BLaER1 (cell line): ENCODE measurements at regions not wholly inside any gene's neighbourhood (a gene's known extent, or its start where the extent isn't known, plus 50 kb on each side); places are given as distances from the start of the nearest gene placed in this dataset.

ENCODE experiments used
- H3K27ac ChIP-seq: shearing (Covaris generic); formaldehyde crosslinking; 2 replicates; pipeline ENCODE4 v1.8.1; 2022
- H3K27me3 ChIP-seq: shearing (Covaris generic); formaldehyde crosslinking; 2 replicates; pipeline ENCODE4 v1.8.1; 2022
- H3K36me3 ChIP-seq: shearing (Covaris generic); formaldehyde crosslinking; 2 replicates; pipeline ENCODE4 v1.8.1; 2022
- H3K4me1 ChIP-seq: shearing (Covaris generic); formaldehyde crosslinking; 2 replicates; pipeline ENCODE4 v1.8.1; 2022
- H3K4me2 ChIP-seq: shearing (Covaris generic); formaldehyde crosslinking; 2 replicates; pipeline ENCODE4 v1.8.1; 2022
- H3K4me3 ChIP-seq: shearing (Covaris generic); formaldehyde crosslinking; 2 replicates; pipeline ENCODE4 v1.8.1; 2022
- H3K9ac ChIP-seq: shearing (Covaris generic); formaldehyde crosslinking; 2 replicates; pipeline ENCODE4 v1.8.1; 2022
- H3K9me3 ChIP-seq: shearing (Covaris generic); formaldehyde crosslinking; 2 replicates; pipeline ENCODE4 v1.8.1; 2022
- H4K20me1 ChIP-seq: shearing (Covaris generic); formaldehyde crosslinking; 2 replicates; pipeline ENCODE4 v1.8.1; 2022
- Cebpa-rat ChIP-seq: shearing (Covaris generic); IDR thresholded peaks from 2 replicates; pipeline ENCODE4 v1.8.1; 2022

- Histone ChIP-seq H4K20me1 (no peaks in the 10 kb centered on the region), H3K36me3 (no peaks in the 10 kb centered on the region), H3K4me2 (no peak overlapping the region), H3K9me3 (no peaks in the 10 kb centered on the region), H3K4me3 (no peak overlapping the region), H3K27ac (no peak overlapping the region), H3K4me1 (no peaks in the 10 kb centered on the region), H3K27me3 (no peaks in the 10 kb centered on the region), H3K9ac (no peak overlapping the region)
- TF ChIP-seq Cebpa-rat: no peak
These were observed 365.1 kb upstream of the NOCT start for GRCh38 chr4:138650495-138650894.

- no peak overlapping the region for H3K9ac ChIP-seq
- no peaks in the 10 kb centered on the region for H3K27me3 ChIP-seq
- H3K27ac ChIP-seq: no peak overlapping the region
- H3K4me2 ChIP-seq: no peak overlapping the region
- no peaks in the 10 kb centered on the region for H4K20me1 ChIP-seq
- no peaks in the 10 kb centered on the region for H3K9me3 ChIP-seq
- no peaks in the 10 kb centered on the region for H3K36me3 ChIP-seq
- no peaks in the 10 kb centered on the region for H3K4me1 ChIP-seq
- TF ChIP-seq Cebpa-rat: no peak
- H3K4me3 ChIP-seq: no peak overlapping the region
These were observed 368.1 kb upstream of the NOCT start for GRCh38 chr4:138647433-138647832.

DNA sequence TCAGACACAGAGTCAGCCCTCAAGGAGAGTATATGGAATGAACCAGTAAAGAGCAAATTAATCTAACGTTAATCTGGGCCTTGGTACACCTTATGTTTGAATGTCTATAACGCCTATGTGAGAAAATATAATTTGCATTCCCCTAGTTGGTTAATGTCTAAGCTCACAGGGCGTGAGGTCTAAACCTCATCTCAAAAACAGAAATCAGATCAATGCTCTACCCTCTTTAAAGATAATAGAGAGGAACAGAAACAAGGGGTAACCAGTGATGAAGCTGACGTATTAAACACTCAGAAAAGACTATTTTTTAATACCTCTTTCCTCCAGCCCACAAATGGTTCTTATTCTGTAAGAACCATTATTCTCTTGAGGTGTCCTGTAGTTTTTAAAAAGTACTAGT lies 369.2 kb upstream of the NOCT start:
- Histone ChIP-seq H4K20me1 (no peaks in the 10 kb centered on the region), H3K9me3 (no peaks in the 10 kb centered on the region), H3K27ac (no peak overlapping the region), H3K27me3 (no peaks in the 10 kb centered on the region), H3K36me3 (no peaks in the 10 kb centered on the region), H3K4me3 (no peak overlapping the region), H3K9ac (no peak overlapping the region), H3K4me2 (no peak overlapping the region), H3K4me1 (no peaks in the 10 kb centered on the region)
- TF ChIP-seq Cebpa-rat: no peak

DNA sequence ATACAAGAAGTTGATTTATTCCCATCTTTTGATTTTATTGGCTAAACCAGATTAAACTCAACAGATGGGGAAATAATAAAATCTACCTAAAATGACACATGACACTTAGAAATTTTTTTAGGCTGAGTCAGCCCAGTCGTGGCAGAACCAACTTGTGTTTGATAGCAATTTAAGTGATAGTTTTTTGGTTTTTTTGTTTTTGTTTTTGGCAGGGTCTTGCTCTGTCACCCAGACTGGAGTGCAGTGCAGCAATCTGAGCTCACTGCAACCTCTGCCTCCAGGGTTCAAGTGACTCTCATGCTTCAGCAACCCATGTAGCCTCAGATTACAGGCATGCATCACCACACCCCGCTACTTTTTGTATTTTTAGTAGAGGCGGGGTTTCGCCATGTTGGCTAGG lies 370.3 kb upstream of the NOCT start:
- TF ChIP-seq Cebpa-rat: no peak
- Histone ChIP-seq H3K27me3 (no peaks in the 10 kb centered on the region), H3K4me1 (no peaks in the 10 kb centered on the region), H3K27ac (no peak overlapping the region), H3K9me3 (no peaks in the 10 kb centered on the region), H3K36me3 (no peaks in the 10 kb centered on the region), H3K9ac (no peak overlapping the region), H3K4me3 (no peak overlapping the region), H4K20me1 (no peaks in the 10 kb centered on the region), H3K4me2 (no peak overlapping the region)

GRCh38 chr4:138644322-138644721 lies 371.3 kb upstream of the NOCT start:
- TF ChIP-seq Cebpa-rat: peak; percentile 71; the same call in 1 of the 2 replicates
- H3K4me3 ChIP-seq: no peak overlapping the region
- H3K9ac ChIP-seq: no peak overlapping the region
- H3K4me1 ChIP-seq: no peaks in the 10 kb centered on the region
- no peak overlapping the region for H3K27ac ChIP-seq
- H3K9me3 ChIP-seq: no peaks in the 10 kb centered on the region
- no peaks in the 10 kb centered on the region for H4K20me1 ChIP-seq
- no peaks in the 10 kb centered on the region for H3K27me3 ChIP-seq
- no peaks in the 10 kb centered on the region for H3K36me3 ChIP-seq
- H3K4me2 ChIP-seq: no peak overlapping the region

- H4K20me1 ChIP-seq: no peaks in the 10 kb centered on the region
- no peak overlapping the region for H3K9ac ChIP-seq
- no peaks in the 10 kb centered on the region for H3K27me3 ChIP-seq
- H3K36me3 ChIP-seq: no peaks in the 10 kb centered on the region
- H3K9me3 ChIP-seq: no peaks in the 10 kb centered on the region
- no peaks in the 10 kb centered on the region for H3K4me1 ChIP-seq
- no peak overlapping the region for H3K4me3 ChIP-seq
- TF ChIP-seq Cebpa-rat: no peak
- H3K27ac ChIP-seq: no peak overlapping the region
- H3K4me2 ChIP-seq: no peak overlapping the region
These were observed 371.8 kb upstream of the NOCT start for GRCh38 chr4:138643827-138644226.

DNA sequence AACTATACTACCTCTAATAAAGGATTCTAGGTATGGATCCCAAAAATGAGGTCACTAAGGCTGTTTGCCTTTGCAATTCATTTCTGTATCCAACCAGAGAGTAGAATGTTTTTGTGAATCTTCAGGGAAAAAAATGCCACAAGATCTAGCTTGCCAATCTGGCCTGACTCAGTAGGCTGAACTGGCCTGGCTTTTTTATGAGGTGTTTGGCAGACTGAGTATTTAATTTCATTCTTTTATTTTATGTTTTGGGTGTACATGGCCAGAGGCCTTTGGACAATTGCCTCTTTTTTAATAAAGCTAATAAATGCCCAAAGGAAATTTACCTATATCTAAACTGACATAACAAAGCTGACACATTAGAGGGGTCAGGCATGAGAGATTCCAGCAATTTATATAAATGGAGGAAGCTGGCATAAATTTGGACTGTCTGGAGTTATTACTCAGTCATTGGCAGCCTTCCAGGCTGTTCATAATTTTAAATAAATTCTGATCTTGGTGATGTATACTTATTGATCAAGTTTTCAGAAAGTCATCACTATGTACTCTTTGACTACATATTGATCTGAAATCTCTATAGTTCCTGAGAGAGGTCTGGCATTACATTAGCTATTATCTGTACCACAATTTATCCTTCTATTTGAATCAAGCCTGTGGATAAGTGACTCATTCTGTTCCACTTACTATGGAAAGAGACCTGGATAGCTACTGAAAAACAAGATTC lies 376.4 kb upstream of the NOCT start:
- Histone ChIP-seq H3K4me1 (no peaks in the 10 kb centered on the region), H3K36me3 (no peaks in the 10 kb centered on the region), H3K27me3 (no peaks in the 10 kb centered on the region), H3K9me3 (no peaks in the 10 kb centered on the region), H3K27ac (no peak overlapping the region), H3K4me2 (no peak overlapping the region), H4K20me1 (no peaks in the 10 kb centered on the region), H3K4me3 (no peak overlapping the region), H3K9ac (no peak overlapping the region)
- TF ChIP-seq Cebpa-rat: no peak

- Histone ChIP-seq H3K36me3 (no peaks in the 10 kb centered on the region), H3K9ac (no peak overlapping the region), H3K27ac (no peak overlapping the region), H4K20me1 (no peaks in the 10 kb centered on the region), H3K9me3 (no peaks in the 10 kb centered on the region), H3K4me2 (no peak overlapping the region), H3K4me3 (no peak overlapping the region), H3K27me3 (no peaks in the 10 kb centered on the region), H3K4me1 (no peaks in the 10 kb centered on the region)
- TF ChIP-seq Cebpa-rat: no peak
These were observed 378.8 kb upstream of the NOCT start for GRCh38 chr4:138636781-138637180.

DNA sequence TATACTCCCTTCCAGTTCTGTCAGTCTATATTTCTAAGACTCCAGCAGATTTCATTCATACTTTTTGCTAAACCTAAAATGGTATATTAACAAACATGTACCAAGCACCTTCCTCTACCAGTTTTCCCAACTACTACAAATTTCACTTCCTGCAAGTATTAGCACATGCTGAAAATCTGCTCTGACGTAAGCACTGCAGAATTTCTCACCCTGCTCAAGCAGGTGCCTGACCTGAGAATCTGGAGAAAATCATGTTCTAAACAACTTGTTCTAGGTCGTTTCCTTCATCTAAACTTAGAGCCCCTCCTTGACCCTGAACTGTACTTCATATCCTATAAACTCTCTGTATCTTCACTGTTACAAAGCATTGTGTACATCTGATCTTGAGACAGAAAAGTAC lies 380.7 kb upstream of the NOCT start:
- H3K4me1 ChIP-seq: no peaks in the 10 kb centered on the region
- H3K27ac ChIP-seq: no peak overlapping the region
- no peaks in the 10 kb centered on the region for H3K27me3 ChIP-seq
- H3K9me3 ChIP-seq: no peaks in the 10 kb centered on the region
- no peak overlapping the region for H3K4me3 ChIP-seq
- H3K9ac ChIP-seq: no peak overlapping the region
- H3K36me3 ChIP-seq: no peaks in the 10 kb centered on the region
- H4K20me1 ChIP-seq: no peaks in the 10 kb centered on the region
- H3K4me2 ChIP-seq: no peak overlapping the region
- TF ChIP-seq Cebpa-rat: no peak

- no peak overlapping the region for H3K4me3 ChIP-seq
- H3K4me2 ChIP-seq: no peak overlapping the region
- H3K27me3 ChIP-seq: no peaks in the 10 kb centered on the region
- no peaks in the 10 kb centered on the region for H3K36me3 ChIP-seq
- no peak overlapping the region for H3K9ac ChIP-seq
- H3K9me3 ChIP-seq: no peaks in the 10 kb centered on the region
- no peak for TF ChIP-seq Cebpa-rat
- H3K4me1 ChIP-seq: no peaks in the 10 kb centered on the region
- H4K20me1 ChIP-seq: no peaks in the 10 kb centered on the region
- no peak overlapping the region for H3K27ac ChIP-seq
These were observed 382.0 kb upstream of the NOCT start for GRCh38 chr4:138633580-138633904.

DNA sequence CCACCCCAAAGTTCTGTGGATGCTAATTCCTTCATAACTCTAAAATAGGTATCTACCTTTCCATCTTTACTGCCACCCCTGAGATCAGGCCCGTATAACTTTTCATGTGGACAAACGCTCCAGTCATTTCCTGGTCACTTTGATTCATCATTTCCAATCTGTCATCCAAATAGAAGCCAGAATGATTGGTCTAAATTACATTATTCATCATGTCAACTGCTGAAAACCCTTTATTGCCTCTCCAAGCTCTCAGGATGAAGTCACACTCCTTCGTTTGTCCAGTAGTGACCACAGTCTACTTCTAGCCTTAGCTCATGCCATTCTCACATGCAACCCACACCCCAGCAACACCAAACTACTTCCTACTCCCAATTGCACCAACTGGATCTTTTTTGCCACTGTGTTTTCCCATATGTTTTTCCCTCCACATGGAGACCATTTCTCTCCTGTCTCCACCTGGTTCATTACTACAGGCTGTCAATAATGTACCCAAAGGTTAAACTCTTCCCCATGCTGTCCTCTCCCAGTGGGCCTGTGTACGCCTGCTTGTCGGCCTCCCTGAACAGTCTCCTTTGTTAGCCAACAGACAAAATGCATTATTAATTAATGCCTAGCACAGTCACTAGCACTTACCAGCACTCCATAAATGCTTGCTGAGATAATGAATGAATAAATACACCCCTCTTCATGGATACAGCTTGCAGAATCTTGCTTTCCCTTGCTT lies 382.6 kb upstream of the NOCT start:
- no peak for TF ChIP-seq Cebpa-rat
- Histone ChIP-seq H3K4me2 (no peak overlapping the region), H3K27ac (no peak overlapping the region), H3K36me3 (no peaks in the 10 kb centered on the region), H3K4me1 (no peaks in the 10 kb centered on the region), H3K9me3 (no peaks in the 10 kb centered on the region), H4K20me1 (no peaks in the 10 kb centered on the region), H3K4me3 (no peak overlapping the region), H3K9ac (no peak overlapping the region), H3K27me3 (no peaks in the 10 kb centered on the region)
